ENCODE measurements at regions not wholly inside any gene's neighbourhood (a gene's known extent, or its start where the extent isn't known, plus 50 kb on each side); places are given as distances from the start of the nearest gene placed in this dataset.

DNA sequence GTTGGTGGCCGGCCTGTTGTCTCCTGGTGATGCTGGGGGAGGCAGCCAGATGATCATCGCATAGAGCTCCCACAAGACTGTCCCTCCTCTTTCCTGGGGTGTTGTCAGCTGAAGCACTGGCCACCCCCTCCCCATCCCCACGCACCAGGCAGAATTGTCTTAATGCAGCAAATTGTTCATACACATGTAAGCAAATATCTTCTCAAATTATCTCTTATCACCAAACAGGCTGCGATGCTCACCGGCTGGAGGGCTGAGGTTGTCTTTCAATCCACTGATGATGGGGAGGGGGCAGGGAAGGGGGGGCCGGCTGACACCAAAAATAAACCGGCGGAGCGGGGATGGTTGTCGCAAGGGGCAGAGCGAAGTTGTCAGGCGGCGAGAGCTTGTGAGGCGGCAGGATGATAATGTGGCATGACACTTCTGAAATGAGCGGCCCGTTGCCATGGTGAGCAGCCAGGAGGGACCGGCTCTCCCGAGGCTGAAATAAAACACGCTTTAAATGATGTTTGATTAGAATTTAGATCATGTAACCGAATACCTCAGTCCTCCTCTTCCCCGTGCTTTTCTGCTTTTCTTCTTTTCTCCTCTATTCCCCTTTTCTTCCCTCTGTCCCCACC is 59.8 kb downstream of the MRM1 start:
- H3K36me3 ChIP-seq = no peaks in the 10 kb centered on the region
- H3K4me3 ChIP-seq = no peak overlapping the region
- H3K9me3 ChIP-seq = no peaks in the 10 kb centered on the region
- DNase-seq = no peak
- H3K4me1 ChIP-seq = peaks cover 0 to 10% (median 7%) of the 10 kb centered on the region in 4 donors
- H3K27ac ChIP-seq = no peak overlapping the region
- peaks cover 13 to 82% (median 20%) of the 10 kb centered on the region in 3 donors for H3K27me3 ChIP-seq
- WGBS, 2 donors = 66 to 77% methylated on average over 21 of the region's 21 CpGs
- TF ChIP-seq POLR2AphosphoS5 (IDR thresholded peaks at IDR 0.05) (no peak), EP300 (IDR thresholded peaks at IDR 0.05) (no peak), POLR2A (IDR thresholded peaks at IDR 0.05) (no peak)
- TF ChIP-seq, protein P1, sequence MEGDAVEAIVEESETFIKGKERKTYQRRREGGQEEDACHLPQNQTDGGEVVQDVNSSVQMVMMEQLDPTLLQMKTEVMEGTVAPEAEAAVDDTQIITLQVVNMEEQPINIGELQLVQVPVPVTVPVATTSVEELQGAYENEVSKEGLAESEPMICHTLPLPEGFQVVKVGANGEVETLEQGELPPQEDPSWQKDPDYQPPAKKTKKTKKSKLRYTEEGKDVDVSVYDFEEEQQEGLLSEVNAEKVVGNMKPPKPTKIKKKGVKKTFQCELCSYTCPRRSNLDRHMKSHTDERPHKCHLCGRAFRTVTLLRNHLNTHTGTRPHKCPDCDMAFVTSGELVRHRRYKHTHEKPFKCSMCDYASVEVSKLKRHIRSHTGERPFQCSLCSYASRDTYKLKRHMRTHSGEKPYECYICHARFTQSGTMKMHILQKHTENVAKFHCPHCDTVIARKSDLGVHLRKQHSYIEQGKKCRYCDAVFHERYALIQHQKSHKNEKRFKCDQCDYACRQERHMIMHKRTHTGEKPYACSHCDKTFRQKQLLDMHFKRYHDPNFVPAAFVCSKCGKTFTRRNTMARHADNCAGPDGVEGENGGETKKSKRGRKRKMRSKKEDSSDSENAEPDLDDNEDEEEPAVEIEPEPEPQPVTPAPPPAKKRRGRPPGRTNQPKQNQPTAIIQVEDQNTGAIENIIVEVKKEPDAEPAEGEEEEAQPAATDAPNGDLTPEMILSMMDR (IDR thresholded peaks at IDR 0.05) = no peak
- intact Hi-C loops (cut with DNase I) = no loop called here

DNA sequence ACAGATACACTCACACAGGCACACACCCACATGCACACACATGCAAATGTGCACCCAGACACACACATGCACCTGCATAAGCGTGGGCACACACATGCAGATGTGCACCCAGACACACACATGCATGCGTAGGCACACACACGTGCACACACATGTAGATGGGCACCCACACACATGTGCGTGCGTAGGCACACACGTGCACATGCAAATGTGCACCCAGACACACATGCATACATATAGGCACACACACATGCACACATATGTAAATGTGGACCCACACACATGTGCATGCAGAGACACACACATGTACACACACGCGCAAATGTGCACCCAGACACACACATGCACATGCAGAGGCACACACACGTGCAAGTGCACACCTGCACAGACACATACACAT is 60.3 kb downstream of the MRM1 start:
- TF ChIP-seq, protein P1 (IDR thresholded peaks at IDR 0.05) = no peak
- TF ChIP-seq EP300 (IDR thresholded peaks at IDR 0.05) (no peak), POLR2A (IDR thresholded peaks at IDR 0.05) (no peak), POLR2AphosphoS5 (IDR thresholded peaks at IDR 0.05) (no peak)
- H3K4me1 ChIP-seq = peaks cover 0 to 10% (median 7%) of the 10 kb centered on the region in 4 donors
- H3K27me3 ChIP-seq = peaks cover 13 to 82% (median 20%) of the 10 kb centered on the region in 3 donors
- intact Hi-C loops (cut with DNase I) = no loop called here
- no peaks in the 10 kb centered on the region for H3K9me3 ChIP-seq
- H3K36me3 ChIP-seq = no peaks in the 10 kb centered on the region
- H3K4me3 ChIP-seq = no peak overlapping the region
- no peak for DNase-seq
- H3K27ac ChIP-seq = no peak overlapping the region
- WGBS, 2 donors = 90 to 92% methylated on average over 9 of the region's 9 CpGs

DNA sequence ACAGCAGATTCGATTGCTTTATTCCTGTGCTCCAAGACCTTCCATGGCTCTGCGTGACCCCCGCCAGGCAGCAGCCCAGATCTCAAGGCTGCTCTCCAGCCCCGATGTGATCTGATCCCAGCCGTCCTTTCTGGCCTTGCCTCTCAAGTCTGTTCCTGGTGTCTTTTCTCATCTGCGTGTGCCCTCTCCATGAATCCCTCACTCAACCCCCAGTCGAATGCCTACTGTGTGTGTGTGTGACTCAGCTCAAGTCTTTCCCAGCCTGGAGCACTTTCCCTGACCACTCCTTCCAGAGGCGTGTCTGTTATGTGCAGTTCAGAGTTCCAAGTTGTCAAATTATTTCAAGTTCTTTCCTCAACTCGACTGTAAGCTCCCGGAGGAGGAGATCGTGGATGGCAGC is 64.0 kb downstream of the MRM1 start:
- TF ChIP-seq EP300 (IDR thresholded peaks at IDR 0.05) = no peak
- no peak for TF ChIP-seq POLR2A (IDR thresholded peaks at IDR 0.05)
- TF ChIP-seq, protein P1 (IDR thresholded peaks at IDR 0.05) = no peak
- no peak for TF ChIP-seq POLR2AphosphoS5 (IDR thresholded peaks at IDR 0.05)
- Histone ChIP-seq H3K9me3 (no peaks in the 10 kb centered on the region), H3K4me1 (no peaks in the 10 kb centered on the region), H3K36me3 (no peaks in the 10 kb centered on the region), H3K27ac (no peak overlapping the region), H3K27me3 (peaks cover 0 to 50% (median 6%) of the 10 kb centered on the region in 3 donors), H3K4me3 (no peak overlapping the region)
- DNase-seq = no peak
- 50 to 72% methylated on average over 11 of the region's 11 CpGs for WGBS, 2 donors
- intact Hi-C loops (cut with DNase I) = no loop called here

DNA sequence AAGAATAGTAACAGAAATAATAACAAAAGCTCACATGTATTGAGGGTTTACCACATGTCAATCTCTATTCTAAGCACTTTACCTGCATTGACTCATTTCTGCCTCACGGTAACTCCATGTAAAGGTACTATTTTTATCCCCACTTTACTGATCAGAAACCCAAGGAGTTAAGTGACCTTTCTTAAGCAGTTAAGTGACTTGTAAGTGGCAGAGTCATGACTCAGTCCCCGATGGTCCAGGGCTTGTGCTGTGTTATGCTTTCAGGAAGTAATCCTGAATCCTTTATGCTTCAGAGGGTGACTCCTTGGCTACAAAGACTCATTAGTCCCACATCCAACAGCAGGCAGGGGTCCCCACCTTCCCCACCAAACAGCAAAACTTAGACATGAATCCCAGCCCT is 66.5 kb downstream of the MRM1 start:
- intact Hi-C loops (cut with DNase I) = no loop called here
- no peak for DNase-seq
- no peaks in the 10 kb centered on the region for H3K4me1 ChIP-seq
- H3K9me3 ChIP-seq = no peaks in the 10 kb centered on the region
- no peak overlapping the region for H3K4me3 ChIP-seq
- peaks cover 0 to 26% (median 6%) of the 10 kb centered on the region in 3 donors for H3K27me3 ChIP-seq
- no peak overlapping the region for H3K27ac ChIP-seq
- no peaks in the 10 kb centered on the region for H3K36me3 ChIP-seq
- 66 to 84% methylated on average over 2 of the region's 2 CpGs for WGBS, 2 donors
- no peak for TF ChIP-seq POLR2A (IDR thresholded peaks at IDR 0.05)
- no peak for TF ChIP-seq POLR2AphosphoS5 (IDR thresholded peaks at IDR 0.05)
- no peak for TF ChIP-seq EP300 (IDR thresholded peaks at IDR 0.05)
- TF ChIP-seq, protein P1 (IDR thresholded peaks at IDR 0.05) = no peak

DNA sequence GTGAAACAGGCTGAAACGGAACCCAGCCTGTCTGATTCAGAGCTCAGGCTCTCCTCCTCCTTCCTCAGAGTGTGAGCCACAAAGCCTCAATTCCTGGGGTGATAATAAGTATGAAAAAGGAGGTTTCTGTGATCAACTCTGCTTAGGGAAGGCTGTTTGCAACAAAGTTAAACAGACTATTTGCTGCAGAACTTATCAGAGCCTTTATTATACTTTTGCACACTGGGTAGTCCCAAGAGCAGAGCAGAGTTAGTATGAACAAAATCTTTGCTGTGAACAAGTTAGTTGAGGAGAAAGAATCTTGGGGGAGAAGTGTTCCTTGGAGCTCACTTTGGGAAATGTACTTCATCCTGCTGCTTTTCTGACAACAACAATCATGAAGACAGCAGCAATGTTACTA is 67.4 kb downstream of the MRM1 start:
- H3K4me3 ChIP-seq = no peak overlapping the region
- WGBS, 2 donors = 87 to 90% methylated on average over 1 of the region's 1 CpG
- H3K27me3 ChIP-seq = peaks cover 0 to 25% (median 6%) of the 10 kb centered on the region in 3 donors
- no peaks in the 10 kb centered on the region for H3K36me3 ChIP-seq
- no peaks in the 10 kb centered on the region for H3K9me3 ChIP-seq
- no peak for DNase-seq
- TF ChIP-seq POLR2AphosphoS5 (IDR thresholded peaks at IDR 0.05) (no peak), EP300 (IDR thresholded peaks at IDR 0.05) (no peak)
- H3K27ac ChIP-seq = no peak overlapping the region
- intact Hi-C loops (cut with DNase I) = no loop called here
- no peaks in the 10 kb centered on the region for H3K4me1 ChIP-seq
